Thyroid gland (tissue), 4 donors: ENCODE measurements at regions not wholly inside any gene's neighbourhood (a gene's known extent, or its start where the extent isn't known, plus 50 kb on each side); places are given as distances from the start of the nearest gene placed in this dataset.
A peak's percentile ranks its signal among the peaks of the same experiment; 100 is the strongest.
"Not testable (repeated sequence)": the region's sequence is repeated elsewhere in the genome, so short reads cannot be mapped to it uniquely, and the experiment has no call there.

Experiments
- DNase-seq, 2 donors: peaks; one replicate each; pipeline ENCODE4 v3.0.0-alpha.2; 2019
- H3K27ac ChIP-seq, 3 donors: fragments of 200-600 bp; sonication (generic); 1 replicate in 2 of 3; 2 replicates in 1 of 3; pipeline ENCODE4 v1.5.1; 2016 to 2019; ENCODE audit warnings: mild to moderate bottlenecking in 1 of 3, moderate library complexity in 1 of 3
- H3K27me3 ChIP-seq: fragments of 200-600 bp; sonication (generic); one replicate; pipeline ENCODE4 v1.5.1; 2019
- H3K36me3 ChIP-seq, 2 donors: fragments of 200-600 bp; sonication (generic); one replicate each; pipeline ENCODE4 v1.5.1; 2016 to 2019
- H3K4me1 ChIP-seq, 2 donors: fragments of 200-600 bp; sonication (generic); one replicate each; pipeline ENCODE4 v1.5.1; 2017 to 2019
- H3K4me3 ChIP-seq, 3 donors: fragments of 200-600 bp; sonication (generic); replicated peaks in 1 of 3; 1 replicate in 2 of 3; 2 replicates in 1 of 3; pipeline ENCODE4 v1.5.1; 2016; ENCODE audit warnings: mild to moderate bottlenecking in 1 of 3
- H3K9me3 ChIP-seq: fragments of 200-600 bp; sonication (generic); one replicate; pipeline ENCODE4 v1.5.1; 2017
- CTCF ChIP-seq, 6 experiments: fragments of 200-600 bp in 3 of 6; fragments of 450-650 bp in 3 of 6; sonication (generic) in 3 of 6; IDR thresholded peaks; one replicate each; pipeline ENCODE4 v1.5.1; 2016 to 2019; ENCODE audit warnings: antibody characterized with exemption in 6 of 6, mild to moderate bottlenecking in 2 of 6, inconsistent platforms in 1 of 6, moderate library complexity in 1 of 6
- POLR2A ChIP-seq, 2 donors: fragments of 450-650 bp; IDR thresholded peaks; one replicate each; pipeline ENCODE4 v1.6.1; 2017; ENCODE audit warnings: antibody characterized with exemption in 2 of 2, mild to moderate bottlenecking in 2 of 2, moderate library complexity in 1 of 2
- WGBS, 2 donors: methylation state at CpG; one replicate each; pipeline ENCODE4 v1.1.5; 2017; 5-methylcytosine and 5-hydroxymethylcytosine counted together
- intact Hi-C: fragments of 100-400 bp; cut with DNase I; formaldehyde crosslinking; loops from one replicate; pipeline ENCODE4 v1.15.1; 2023

GRCh38 chrX:33968611-33969010 lies 163.5 kb downstream of the FAM47A start:
- no peak overlapping the region for H3K4me3 ChIP-seq
- H3K27me3 ChIP-seq: no peaks in the 10 kb centered on the region
- no CpG with 5 or more reads among the region's 4 CpGs for WGBS, 2 donors
- no peak overlapping the region for H3K27ac ChIP-seq
- no peak for DNase-seq
- no peaks in the 10 kb centered on the region for H3K9me3 ChIP-seq
- intact Hi-C loops: no loop called here
- H3K36me3 ChIP-seq: no peaks in the 10 kb centered on the region
- no peak for TF ChIP-seq CTCF (IDR thresholded peaks at IDR 0.05)
- no peak for TF ChIP-seq POLR2A (IDR thresholded peaks at IDR 0.05)
- no peaks in the 10 kb centered on the region for H3K4me1 ChIP-seq

- Histone ChIP-seq H3K27me3 (no peaks in the 10 kb centered on the region), H3K4me1 (no peaks in the 10 kb centered on the region), H3K4me3 (no peak overlapping the region), H3K9me3 (no peaks in the 10 kb centered on the region), H3K36me3 (no peaks in the 10 kb centered on the region), H3K27ac (no peak overlapping the region)
- intact Hi-C loops: no loop called here
- 84 to 91% methylated on average over 2 of the region's 2 CpGs for WGBS, 2 donors
- TF ChIP-seq CTCF (IDR thresholded peaks at IDR 0.05) (no peak), POLR2A (IDR thresholded peaks at IDR 0.05) (no peak)
- no peak for DNase-seq
Measured at GRCh38 chrX:33949300-33949699, 182.8 kb downstream of the FAM47A start.

- H3K4me1 ChIP-seq, H3K36me3 ChIP-seq, H3K4me3 ChIP-seq, H3K27ac ChIP-seq, intact Hi-C loops, H3K27me3 ChIP-seq, DNase-seq, H3K9me3 ChIP-seq: not testable (repeated sequence)
- 94 to 95% methylated on average over 5 of the region's 5 CpGs for WGBS, 2 donors
Measured at GRCh38 chrX:33926249-33926648, 205.9 kb downstream of the FAM47A start.

GRCh38 chrX:33923262-33923661 lies 208.9 kb downstream of the FAM47A start:
- 92 to 93% methylated on average over 2 of the region's 2 CpGs for WGBS, 2 donors
- H3K4me3 ChIP-seq: no peak overlapping the region
- intact Hi-C loops: no loop called here

GRCh38 chrX:33909836-33910235 lies 222.3 kb downstream of the FAM47A start:
- Histone ChIP-seq H3K36me3 (no peaks in the 10 kb centered on the region), H3K9me3 (no peaks in the 10 kb centered on the region), H3K4me3 (no peak overlapping the region), H3K27me3 (no peaks in the 10 kb centered on the region), H3K27ac (no peak overlapping the region), H3K4me1 (no peaks in the 10 kb centered on the region)
- TF ChIP-seq POLR2A (IDR thresholded peaks at IDR 0.05): no peak
- no peak for TF ChIP-seq CTCF (IDR thresholded peaks at IDR 0.05)
- intact Hi-C loops: no loop called here
- WGBS, 2 donors: 84 to 87% methylated on average over 1 of the region's 1 CpG
- no peak for DNase-seq

More at GRCh38 chrX:33923262-33923661, 208.9 kb downstream of the FAM47A start:
- peak in 1 of 2 donors; percentile 1 for DNase-seq
- Histone ChIP-seq H3K27me3 (no peaks in the 10 kb centered on the region), H3K36me3 (no peaks in the 10 kb centered on the region), H3K4me1 (no peaks in the 10 kb centered on the region), H3K9me3 (no peaks in the 10 kb centered on the region), H3K27ac (no peak overlapping the region)
- TF ChIP-seq POLR2A (IDR thresholded peaks at IDR 0.05) (no peak), CTCF (IDR thresholded peaks at IDR 0.05) (no peak)

GRCh38 chrX:33908898-33909297 lies 223.2 kb downstream of the FAM47A start:
- intact Hi-C loops: no loop called here
- TF ChIP-seq POLR2A (IDR thresholded peaks at IDR 0.05) (no peak), CTCF (IDR thresholded peaks at IDR 0.05) (no peak)
- 71 to 79% methylated on average over 5 of the region's 5 CpGs for WGBS, 2 donors
- Histone ChIP-seq H3K4me1 (no peaks in the 10 kb centered on the region), H3K9me3 (no peaks in the 10 kb centered on the region), H3K27ac (no peak overlapping the region), H3K27me3 (no peaks in the 10 kb centered on the region), H3K36me3 (no peaks in the 10 kb centered on the region), H3K4me3 (no peak overlapping the region)
- no peak for DNase-seq
